Suppressor macrophage treated with lipopolysaccharide for 1 hour (primary cell): ENCODE measurements at regions not wholly inside any gene's neighbourhood (a gene's known extent, or its start where the extent isn't known, plus 50 kb on each side); places are given as distances from the start of the nearest gene placed in this dataset.

Experiments
- DNase-seq, 3 donors: peaks; one replicate each; pipeline ENCODE4 v3.0.0-alpha.2; 2020 to 2022

DNA sequence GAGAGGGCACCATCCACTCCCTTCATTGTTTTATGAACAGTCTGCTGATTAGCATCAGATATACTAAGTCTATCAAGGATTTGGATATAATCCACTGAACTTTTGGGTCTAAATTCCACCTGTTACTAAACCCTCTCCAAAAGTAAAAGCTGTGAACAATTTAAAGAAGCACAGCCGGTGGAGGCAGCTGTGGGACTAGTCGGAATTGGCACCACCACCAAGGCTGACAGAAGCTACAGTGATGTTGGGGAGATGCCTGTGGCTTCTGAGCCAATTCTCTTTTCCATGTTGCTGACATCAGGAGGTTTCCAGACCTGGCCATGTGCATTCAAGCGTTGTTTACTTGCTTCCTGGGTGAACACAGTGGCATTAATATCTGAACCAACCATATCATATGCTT is 679.0 kb upstream of the CA10 start:
- DNase-seq, result no peak

DNA sequence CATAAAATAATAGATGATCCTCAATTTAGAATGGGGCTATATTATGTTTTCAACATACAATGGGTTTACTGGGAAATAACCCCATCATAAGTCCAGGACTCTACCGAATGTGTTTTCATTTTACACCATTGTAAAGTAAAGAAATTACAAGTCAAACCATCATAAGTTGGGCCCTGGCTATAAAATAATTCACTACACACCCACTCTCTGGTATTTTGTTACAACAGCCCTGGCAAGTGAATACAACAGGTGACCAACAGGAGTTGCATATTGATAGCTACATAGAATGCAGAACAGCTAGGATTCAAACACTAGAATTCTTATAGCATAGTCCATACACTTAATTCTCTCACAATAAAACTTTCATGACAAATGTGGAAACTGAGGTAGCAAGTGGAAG is 673.0 kb upstream of the CA10 start:
- DNase-seq, result no peak

DNA sequence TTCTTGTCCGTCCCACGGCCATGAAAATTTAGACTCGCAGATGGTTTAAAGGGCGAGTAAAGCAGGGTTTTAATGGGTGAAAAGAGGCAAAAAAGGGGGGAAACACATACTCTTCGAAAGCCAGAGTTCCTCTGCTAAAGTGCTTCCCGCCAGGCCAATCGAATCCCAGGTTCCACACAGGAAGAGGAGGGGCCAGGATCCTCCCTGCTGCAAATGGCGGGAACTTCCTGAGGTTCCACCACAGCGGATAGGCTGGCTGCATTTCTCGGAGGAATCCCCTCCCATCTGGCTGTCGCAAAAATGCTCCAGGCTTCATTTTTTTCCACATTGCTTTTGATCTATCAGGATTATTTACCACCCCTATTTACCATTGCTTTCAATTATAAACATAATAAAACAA is 670.1 kb upstream of the CA10 start:
- DNase-seq, result no peak

DNA sequence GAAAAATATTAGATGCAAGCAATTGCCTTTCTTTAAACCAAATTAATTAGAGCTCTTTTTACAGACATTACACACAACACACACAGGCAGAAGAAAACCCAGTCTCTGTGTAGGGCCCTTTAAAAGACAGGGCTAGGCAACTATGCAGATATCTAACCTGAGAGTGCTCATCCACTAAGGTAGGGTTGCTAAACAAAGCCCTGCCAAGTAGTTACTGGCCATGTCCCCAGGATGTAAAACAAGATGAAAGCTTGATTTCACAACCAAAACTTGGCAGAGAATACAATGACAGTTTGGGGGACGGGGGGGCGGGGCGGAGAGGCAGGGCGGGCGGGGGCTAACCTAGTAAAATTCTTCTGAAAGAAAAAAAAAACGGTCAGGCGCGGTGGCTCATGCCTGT is 669.0 kb upstream of the CA10 start:
- DNase-seq, result no peak

DNA sequence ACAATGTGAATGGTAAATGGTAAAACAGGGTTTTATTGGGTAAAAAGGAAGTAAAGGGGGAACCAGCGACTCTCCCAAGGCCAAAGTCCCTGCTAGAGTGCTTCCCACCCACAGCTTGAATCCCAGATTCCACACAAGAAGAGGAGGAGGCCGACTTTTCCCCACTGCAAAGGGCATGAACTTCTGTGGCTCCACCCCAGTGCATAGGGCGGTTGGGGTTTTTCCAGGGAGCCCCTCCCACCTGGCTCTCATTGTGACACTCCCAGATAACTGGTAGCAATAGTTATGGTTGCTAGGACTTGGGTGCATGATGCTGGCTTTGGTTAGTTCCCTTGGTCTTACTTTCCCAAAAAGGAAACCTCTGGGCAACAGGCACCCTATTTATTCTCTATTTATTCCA is 666.0 kb upstream of the CA10 start:
- no peak for DNase-seq

DNA sequence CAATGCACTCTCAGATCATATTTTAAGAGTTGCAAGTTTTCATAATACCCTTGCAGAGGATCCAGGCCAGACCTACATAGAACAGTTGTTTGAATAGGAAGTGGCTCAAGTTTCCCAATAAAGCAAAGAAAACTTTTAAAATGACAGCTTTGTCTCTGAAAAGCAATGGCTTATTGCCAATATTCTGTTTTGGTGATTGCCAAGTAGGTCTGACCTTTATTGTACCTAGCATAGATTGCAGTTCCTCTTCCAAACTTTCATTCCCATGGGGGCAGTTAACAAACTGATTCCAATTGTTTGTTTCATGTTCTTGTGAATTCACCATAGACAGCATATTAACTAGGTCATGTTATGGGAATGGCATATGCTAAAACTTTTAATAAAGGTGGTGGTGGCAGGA is 664.6 kb upstream of the CA10 start:
- no peak for DNase-seq

DNA sequence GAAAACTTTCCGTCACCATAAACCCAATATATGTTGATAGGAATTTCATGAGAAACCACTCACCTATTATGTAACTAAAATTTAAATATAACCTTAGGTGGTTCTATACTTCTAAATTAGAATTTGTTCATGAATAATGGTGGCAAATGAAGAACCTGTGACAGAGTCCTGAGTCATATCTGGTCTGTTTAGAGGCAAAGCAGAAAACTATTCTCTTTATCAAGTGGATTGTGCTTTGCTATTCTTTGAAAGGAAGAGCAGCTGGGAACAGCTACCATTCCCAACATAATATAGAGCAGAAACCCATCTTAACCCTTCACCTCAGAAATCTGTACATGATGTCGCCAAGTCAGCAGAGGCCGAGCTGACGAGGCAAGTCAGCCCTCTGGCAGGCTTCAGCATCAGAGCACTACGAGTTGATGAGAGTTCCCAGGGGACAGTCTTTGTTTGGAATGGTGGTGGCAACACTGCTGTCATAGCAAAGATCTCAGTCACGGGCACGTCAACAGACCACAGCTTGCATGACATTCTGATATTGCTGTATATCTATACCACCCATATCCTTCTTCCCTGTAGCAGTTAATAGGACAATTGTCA is 631.9 kb upstream of the CA10 start:
- no peak for DNase-seq

DNA sequence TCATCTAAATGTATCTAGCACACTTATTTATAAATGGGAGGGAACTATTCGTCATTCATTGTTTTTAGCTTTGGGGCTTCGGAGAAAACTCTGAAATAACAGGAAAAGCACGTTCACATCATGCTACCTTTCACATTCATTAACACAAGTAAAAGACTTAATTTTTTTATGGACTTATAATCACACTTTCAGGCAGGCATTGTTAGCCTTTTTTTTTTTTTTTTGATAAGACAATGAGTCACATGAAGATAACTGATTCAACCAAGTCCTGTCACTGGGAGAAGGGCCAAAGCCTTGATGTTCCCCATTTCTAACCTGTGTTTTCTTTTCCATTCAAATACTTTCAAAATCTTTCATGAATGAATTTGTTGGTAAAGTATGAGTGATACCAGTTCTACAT is 631.3 kb upstream of the CA10 start:
- no peak for DNase-seq

DNA sequence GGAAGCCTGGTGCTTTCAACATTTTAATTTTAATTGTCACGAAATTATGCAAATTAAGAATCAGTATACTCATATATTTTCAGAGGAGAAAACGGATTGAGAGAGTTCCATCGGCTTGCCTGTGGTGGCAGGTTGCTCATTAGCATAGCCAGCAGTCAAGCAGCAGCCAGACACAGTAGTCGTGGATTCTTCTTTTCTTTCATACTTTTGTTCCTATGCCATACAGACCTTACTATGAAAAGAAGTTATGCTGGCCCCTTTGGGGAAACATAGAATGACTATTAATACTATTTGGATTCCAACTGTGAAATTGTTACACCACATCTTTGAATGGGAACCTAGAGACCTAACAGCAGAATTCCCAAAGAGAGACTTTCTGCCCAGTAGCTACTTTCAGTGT is 617.7 kb upstream of the CA10 start:
- no peak for DNase-seq

DNA sequence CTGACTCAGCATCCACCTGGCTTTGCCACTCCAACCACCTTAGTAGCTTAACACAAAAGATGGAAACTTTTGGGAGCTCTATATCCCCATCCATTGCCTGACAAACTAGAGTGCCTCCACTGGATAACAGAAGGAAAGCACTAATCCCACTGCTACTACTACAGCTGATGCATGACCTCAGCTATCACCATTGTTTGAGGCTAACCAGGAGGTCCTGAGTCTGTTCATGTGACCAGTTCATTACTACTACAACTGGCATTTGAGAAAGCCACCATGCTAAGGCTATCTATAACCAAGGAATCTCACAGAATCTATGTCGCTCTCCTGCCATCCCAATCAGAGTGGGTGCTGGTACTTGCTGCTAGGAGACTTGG is 604.3 kb upstream of the CA10 start:
- no peak for DNase-seq

DNA sequence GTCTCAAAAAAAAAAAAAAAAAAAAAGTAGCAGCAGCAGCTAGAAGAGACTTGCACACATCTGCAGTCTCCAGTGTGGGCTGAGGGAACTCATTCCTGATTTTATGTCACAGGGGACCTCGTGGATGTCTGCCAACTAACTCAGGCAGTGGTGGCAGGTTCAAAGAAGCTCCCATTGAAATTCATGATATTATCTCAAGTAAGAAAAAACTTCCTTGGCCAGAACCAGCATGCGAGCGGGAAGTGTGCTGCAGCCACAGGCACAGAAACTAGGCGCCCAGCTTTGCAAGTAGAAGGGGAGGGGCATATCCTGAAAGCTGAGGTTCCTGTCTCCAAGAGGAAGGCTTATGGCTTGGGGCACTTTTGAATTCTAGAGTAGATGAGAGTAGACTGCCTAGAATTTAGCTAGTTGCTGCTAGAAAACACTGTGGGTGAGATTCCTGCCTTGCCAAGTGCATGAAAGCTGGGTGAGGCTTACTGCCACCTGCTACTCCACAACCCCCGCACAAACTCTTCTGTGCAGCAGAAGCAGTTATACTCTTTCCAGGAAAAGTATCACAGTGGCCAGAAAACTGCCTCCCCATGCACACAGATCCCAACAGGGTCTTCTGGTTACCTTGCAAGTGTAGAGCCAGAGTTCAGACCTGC is 603.8 kb upstream of the CA10 start:
- DNase-seq, result no peak

DNA sequence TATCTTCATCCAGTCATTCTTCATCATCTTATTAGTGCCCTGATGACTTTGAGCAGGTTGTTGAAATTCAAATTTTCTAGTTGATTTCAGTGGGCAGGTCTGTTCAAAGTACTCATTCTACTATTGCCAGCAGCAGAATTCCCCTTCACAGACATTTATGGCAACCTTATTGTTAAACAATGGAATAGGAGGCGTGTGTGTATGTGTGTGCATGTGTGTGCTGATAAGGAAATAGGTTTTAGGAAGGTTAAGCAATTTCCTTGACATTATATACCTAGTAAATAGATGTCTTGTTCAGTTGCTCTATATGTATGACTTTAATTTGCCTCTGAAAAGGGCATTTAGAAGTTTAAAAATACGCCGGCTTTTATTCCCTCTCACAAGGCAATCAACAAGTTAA is 601.4 kb upstream of the CA10 start:
- no peak for DNase-seq

DNA sequence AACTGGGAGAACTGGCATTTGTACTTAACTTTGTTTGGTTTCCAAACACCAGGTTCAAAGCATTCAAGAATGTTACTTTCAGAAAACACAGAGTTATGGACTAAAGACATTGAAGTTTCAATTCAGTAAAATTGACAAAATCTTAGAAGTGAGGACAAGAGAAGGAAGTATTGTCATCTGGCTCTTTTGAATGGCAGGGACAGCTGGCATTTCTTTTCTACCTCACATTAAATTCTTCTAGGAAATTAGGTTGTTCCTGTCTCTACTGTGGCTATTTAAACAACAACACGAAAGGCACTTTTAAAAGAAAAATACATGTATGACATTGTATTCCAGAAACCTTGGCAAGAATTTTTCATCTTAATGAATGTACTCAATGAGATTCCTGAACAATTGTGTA is 600.0 kb upstream of the CA10 start:
- no peak for DNase-seq

DNA sequence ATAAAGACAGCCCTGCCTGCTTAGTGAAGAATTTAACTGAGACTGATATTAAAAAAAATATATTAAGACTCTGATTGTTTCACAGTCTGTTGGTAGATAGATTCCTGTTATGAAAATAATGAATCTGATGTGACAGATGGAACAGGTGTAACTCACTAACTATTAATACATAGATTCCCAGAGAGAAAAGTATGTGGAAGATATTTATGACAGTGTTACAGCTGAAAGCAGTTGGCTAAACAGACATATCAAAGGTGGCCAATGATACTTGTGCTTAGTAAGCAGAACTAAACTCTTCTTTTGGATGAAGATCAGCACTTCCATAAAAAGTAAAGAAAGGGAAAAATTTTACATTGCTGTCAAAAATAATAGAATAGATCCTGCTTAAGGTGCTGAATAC is 598.2 kb upstream of the CA10 start:
- no peak for DNase-seq

DNA sequence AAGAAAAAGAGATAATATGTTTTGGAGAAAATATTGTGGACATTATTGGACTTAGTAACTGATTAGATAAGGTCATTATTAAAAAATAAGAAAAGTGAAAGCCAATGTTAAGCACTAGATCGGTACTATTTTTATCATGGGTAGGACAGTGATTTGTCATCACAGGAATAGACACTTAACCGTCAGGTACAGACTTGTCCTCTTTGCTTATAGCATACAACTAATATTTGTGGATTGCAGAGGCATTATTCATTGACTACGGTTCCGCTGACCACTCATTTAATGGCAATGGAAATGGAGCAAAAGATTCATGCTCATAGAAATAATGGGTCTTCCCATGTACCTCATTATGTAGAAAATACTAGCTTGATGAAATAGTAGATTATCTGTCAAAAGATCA is 596.3 kb upstream of the CA10 start:
- DNase-seq, result no peak

DNA sequence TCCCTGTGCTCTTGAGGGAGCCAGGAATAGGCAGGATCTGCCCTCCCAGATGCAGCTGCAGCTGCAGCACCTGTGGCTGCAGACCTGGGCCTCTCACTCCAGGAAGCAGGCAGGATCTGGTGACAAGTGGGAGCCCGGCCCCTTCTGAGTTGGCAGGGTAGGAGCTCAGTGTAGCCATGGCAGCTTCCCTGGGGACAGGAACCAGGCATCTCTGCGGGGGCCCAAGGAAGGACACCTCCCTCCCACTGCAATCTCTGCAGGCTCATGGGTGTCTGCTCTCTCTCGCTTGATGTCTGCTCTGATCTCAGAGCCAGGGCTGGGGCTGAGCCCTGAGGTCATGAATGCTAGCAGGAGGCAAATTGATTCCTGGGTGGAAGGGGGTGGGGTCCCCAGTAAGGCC is 592.5 kb upstream of the CA10 start:
- no peak for DNase-seq

DNA sequence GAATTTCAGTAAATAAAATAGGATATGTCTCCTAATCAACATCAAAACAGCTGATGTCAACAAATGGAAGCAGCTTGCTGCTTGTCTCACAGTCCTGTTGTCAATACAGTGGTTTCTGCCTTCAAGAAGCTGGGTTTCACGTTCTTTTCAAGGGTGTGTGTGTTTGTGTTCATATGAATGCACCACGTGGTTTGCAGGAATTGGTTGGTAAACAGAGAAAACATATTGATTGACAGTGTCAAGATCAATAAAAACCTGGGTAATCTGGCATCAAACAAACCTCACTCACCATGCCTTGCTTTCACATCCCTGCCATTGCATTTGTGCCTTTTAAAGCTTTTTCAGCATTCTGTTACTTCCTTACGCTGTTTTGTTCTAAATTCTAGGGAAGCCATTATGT is 585.7 kb upstream of the CA10 start:
- no peak for DNase-seq

DNA sequence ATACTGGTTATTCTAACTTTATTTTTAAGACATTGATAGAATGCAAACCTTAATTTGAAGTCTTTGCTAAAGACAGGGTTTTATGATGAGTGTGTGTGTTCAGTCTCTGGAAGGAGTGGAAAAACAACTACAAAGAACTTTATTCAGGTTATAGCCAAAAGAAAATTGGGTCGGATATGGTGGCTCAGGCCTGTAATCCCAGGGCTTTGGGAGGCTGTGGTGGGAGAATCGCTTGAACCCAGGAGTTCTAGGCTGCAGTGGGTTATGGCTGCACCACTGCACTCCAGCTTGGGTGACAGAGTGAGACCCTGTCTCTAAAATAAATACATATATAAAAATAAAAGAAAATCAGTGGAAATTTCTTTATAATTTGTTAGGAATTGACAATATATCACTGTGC is 581.5 kb upstream of the CA10 start:
- DNase-seq, result no peak

DNA sequence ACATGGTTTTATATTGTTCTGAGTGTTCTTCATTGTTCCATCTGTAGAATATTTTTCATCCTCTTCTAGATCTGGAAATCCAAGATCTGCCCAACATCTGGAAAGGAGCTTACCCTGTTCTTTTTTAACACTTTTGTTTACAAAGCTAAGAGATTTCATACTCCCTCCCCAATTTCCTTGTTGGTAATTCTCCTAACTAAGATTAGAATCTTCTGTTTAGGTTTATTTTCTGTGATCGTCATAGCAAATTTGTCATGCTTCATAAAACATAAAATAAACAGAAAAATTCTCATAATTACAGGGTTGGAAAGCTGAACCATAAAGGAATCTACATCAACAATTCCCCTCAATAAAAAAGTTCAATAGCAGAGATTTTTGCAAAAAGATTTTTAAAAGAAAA is 580.3 kb upstream of the CA10 start:
- DNase-seq, result no peak

DNA sequence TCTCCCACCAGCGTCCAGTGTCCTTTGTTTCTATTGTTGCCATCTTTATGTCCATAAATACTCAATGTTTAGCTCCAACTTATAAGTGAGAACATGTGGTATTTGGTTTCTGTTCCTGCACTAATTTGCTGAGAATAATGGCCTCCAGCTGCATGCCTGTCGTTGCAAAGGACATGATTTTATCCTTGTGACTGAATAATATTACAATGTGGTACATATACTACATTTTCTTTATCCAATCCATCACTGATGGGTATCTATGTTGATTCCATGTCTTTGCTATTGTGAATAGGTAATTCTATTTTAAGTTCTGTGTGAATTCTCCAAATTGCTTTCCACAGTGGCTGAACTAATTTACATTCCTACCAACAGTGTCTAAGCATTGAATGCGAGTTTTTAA is 578.6 kb upstream of the CA10 start:
- DNase-seq, result no peak

DNA sequence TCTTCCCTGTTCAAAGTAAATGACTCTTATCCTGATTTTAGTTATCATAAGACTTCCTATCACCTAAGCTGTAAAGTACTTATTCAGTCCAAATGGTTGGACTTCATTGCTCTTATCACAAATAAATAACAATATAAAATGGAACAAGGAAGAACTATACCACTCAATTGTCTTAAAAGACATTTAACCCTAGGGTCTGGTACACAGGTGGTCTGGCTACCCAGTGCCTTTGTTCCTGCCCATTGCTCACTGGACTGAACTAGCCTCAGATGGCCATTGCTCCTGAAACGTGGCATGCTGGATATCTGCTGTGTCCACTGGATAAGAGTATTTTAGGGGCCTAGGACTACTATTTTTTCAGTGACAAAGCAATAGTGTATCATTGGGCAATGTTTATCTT is 574.3 kb upstream of the CA10 start:
- no peak for DNase-seq

DNA sequence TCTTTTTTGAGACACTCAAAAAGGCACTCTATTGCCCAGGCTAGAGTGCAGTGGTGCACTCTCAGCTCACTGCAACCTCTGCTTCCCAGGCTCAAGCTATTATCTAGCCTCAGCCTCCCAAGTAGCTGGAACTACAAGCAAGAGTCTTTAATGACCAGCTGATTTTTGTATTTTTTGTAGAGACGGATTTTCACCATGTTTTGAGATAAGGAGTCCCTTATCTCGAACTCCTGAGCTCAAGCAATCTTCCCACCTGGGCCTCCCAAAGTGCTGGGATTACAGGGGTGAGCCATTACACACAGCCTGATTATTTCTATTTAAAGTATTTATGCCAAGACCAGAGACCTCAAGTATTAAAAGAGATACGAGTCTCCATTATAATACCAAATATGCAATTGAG is 566.1 kb upstream of the CA10 start:
- DNase-seq, result no peak

DNA sequence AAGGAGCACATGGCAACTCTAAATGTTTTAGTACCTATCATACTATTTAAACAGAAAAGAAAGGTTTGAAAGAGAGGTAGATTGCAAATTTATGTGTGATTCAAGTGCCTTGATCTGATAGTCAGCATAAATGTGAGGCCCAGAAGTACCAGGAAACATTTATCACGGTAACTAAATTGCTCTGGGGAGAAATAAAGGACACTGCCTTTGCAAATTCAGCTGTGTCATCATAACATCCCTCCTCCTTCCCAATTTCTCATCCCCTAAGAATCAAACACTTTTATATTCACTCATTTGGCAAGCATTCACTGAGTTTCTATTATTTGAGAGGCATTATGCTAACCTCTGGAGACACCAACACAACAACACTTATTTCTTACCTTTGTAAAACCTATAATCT is 563.4 kb upstream of the CA10 start:
- DNase-seq, result no peak

DNA sequence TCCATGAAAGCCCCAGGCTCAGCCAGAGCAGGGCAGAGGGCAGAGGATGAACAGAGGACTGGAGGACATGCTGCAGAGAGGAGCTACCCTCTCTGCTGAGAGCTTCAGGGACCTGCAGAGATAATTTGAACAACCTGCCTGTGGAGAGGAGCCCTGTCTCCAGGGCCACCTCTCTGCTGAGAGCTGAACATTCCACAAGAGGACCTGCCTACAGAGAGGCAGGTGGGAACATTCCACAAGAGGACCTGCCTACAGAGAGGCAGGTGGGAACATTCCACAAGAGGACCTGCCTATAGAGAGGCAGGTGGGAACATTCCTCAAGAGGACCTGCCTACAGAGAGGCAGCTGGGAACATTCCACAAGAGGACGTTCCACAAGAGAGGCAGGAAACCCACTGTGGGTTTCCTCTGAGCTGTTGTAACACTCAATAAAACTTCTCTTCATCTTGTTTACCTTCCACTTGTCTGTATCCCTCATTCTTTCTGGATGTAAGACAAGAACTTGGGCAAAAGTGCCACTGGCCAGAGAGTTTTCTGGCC is 551.9 kb upstream of the CA10 start:
- DNase-seq, result no peak

DNA sequence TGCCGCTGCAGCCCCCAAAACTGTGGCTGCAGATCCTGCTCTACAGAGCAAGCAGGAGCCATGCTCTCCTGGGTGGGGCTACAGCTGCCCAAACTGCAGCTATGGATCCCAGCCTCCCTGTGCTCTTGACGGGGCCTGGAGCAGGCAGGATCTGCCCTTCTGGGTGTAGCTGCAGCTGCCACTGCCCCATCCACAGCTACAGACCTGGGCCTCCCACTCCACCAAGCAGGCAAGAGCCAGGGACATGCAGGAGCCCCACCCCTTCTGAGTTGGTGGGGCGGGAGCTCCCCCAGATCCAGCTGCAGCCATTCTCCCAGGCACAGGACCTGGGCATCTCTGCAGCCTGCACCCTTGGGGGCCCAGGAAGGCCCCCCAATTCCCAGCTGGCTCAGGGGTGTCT is 551.2 kb upstream of the CA10 start:
- DNase-seq, result no peak
